Hepatocyte (in vitro differentiated cells): ENCODE measurements at regions not wholly inside any gene's neighbourhood (a gene's known extent, or its start where the extent isn't known, plus 50 kb on each side); places are given as distances from the start of the nearest gene placed in this dataset.

Experiments used
- CTCF ChIP-seq: fragments of 200-600 bp; sonication (generic); IDR thresholded peaks from 2 replicates; pipeline ENCODE4 v1.5.1; 2016; ENCODE audit warnings: antibody characterized with exemption, mild to moderate bottlenecking; ENCODE audit not compliant: poor library complexity
- EZH2 ChIP-seq: fragments of 200-600 bp; sonication (generic); IDR thresholded peaks from 2 replicates; pipeline ENCODE4 v1.6.1; 2016; ENCODE audit warnings: antibody characterized with exemption, mild to moderate bottlenecking, borderline replicate concordance

- no peak for TF ChIP-seq CTCF
- TF ChIP-seq EZH2: no peak
Measured at GRCh38 chr4:125181804-125182203, 133.0 kb upstream of the FAT4 start.
